ENCODE measurements at regions not wholly inside any gene's neighbourhood (a gene's known extent, or its start where the extent isn't known, plus 50 kb on each side); places are given as distances from the start of the nearest gene placed in this dataset.

GRCh38 chr9:79127661-79128060 is 444.1 kb upstream of the TLE4 start:
- TF ChIP-seq, protein P1, sequence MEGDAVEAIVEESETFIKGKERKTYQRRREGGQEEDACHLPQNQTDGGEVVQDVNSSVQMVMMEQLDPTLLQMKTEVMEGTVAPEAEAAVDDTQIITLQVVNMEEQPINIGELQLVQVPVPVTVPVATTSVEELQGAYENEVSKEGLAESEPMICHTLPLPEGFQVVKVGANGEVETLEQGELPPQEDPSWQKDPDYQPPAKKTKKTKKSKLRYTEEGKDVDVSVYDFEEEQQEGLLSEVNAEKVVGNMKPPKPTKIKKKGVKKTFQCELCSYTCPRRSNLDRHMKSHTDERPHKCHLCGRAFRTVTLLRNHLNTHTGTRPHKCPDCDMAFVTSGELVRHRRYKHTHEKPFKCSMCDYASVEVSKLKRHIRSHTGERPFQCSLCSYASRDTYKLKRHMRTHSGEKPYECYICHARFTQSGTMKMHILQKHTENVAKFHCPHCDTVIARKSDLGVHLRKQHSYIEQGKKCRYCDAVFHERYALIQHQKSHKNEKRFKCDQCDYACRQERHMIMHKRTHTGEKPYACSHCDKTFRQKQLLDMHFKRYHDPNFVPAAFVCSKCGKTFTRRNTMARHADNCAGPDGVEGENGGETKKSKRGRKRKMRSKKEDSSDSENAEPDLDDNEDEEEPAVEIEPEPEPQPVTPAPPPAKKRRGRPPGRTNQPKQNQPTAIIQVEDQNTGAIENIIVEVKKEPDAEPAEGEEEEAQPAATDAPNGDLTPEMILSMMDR (IDR thresholded peaks at IDR 0.05) = no peak
- TF ChIP-seq MYC (IDR thresholded peaks at IDR 0.05; ENCODE audit: borderline replicate concordance, low read length) (no peak), SMC3 (IDR thresholded peaks at IDR 0.05) (no peak), CEBPB (IDR thresholded peaks at IDR 0.05) (no peak), RFX5 (IDR thresholded peaks at IDR 0.05) (no peak), ZFP36 (IDR thresholded peaks at IDR 0.05; ENCODE audit: borderline replicate concordance, partially characterized antibody) (no peak), HDAC2 (IDR thresholded peaks at IDR 0.05) (no peak)
